HG02588 (cell line): ENCODE measurements at regions not wholly inside any gene's neighbourhood (a gene's known extent, or its start where the extent isn't known, plus 50 kb on each side); places are given as distances from the start of the nearest gene placed in this dataset.
"Not testable (repeated sequence)": the region's sequence is repeated elsewhere in the genome, so short reads cannot be mapped to it uniquely, and the experiment has no call there.

ENCODE experiments used
- ATAC-seq: cut with Tn5 transposase; IDR thresholded peaks from one replicate; pipeline ENCODE4 v1.9.1; 2021; ENCODE audit warnings: mild to moderate bottlenecking, moderate library complexity; ENCODE audit not compliant: unreplicated experiment

DNA sequence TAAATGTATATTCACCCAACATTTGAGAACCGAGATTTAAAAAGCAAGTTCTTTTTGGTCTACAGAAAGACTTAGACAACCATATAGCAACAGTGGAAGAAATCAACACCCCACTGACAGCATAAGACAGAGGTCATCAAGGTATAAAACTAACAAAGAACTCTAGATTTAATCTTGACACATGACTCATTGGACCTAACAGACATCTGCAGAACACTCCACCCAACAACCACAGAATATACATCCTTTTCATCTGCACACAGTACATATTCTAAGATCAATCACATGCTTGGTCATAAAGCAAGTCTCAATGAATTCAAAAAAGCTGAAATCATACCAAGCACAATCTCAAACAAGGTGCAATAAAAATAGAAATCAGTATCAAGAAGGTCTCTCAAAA lies 65.8 kb downstream of the SPIN4 start:
- ATAC-seq: no peak

DNA sequence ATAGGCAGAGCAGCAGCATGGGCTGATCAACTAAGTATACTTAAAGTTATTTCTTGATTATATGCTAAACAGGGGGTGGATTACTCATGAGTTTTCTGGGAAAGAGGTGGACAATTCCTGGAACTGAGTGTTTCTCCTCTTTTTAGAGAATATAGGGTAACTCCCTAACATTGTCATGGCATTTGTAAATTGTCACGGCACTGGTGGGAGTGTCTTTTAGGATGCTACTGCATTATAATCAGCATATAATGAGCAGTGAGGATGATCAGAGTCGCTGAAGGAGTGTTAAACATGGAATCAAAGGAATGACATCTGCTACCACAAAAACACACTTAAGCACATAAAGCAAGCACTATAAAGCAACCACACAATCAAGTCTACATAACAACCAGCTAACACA lies 66.5 kb downstream of the SPIN4 start:
- ATAC-seq: no peak

DNA sequence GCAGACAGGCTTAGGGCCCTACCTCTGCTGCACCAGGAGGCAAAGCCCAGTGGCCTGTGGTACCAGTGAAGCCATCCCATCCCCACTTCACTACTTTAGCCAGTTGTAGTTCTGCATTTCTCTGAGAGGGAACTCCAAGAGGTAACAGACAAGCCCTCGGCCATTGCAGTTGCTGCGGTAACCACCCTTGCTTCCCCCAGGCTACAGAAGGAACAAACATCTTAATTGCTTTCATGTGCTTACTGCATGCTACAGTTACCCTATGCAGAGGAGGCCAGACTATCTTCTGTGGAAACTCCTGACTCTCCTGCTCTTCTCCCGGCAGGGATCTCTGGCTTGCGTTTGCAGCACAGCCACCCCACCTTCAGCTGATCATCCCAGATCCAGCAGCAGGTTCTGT lies 67.8 kb downstream of the SPIN4 start:
- no peak for ATAC-seq

DNA sequence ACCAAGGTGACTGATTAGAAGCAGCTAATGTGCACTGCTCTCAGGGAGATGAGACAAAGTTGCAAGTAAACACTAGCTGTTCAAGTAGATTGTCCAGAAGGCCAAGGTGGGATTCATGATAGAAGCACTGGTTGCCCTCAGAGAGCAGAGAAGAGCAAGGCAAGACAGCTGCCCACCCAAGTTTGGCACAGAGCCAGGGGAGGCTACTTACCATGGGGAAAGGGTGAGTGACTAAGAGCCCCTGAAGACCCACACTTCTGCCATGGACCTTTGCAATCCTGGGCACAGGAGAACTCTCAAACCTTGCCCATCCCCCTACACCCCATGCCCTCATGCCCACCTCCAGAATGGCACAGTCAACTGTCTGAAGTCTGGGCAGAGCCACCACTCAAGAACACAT lies 68.3 kb downstream of the SPIN4 start:
- no peak for ATAC-seq

DNA sequence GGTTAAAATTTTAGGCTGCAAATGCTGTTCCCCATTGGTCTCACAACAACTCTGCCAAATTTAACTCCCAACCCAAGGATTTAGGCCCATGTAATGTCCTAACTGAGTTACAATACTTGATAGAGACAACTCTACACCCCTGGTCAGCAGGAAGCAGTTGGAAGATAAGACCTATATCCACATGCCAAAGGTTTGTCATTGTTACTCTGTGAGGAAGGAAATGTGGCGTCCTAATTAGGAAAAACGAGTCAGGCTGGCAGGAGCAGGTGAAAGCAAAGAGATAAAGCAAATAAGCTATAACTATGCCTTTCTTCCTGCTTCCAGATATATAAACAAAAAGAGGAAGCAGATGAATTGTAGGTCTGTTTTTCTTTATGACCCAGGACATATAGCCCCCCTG lies 69.1 kb downstream of the SPIN4 start:
- ATAC-seq: no peak

DNA sequence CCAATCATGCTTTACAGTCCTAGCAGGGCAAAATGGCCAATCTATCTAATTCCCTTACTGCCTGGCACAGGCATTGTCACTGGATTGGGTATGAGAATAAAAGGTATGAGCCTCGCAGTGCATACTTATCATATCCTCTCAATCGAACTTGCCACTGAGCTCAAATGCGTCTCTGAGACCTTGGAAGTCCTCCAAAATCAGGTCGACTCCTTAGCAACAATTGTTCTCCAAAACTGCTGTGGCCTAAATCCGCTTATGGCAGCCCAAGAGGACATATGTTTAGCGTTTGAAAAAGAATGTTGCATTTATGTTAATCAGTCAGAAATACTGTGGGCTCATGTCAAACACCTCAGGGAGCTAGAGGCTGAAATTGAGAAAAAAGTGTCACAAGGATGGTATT lies 69.7 kb downstream of the SPIN4 start:
- no peak for ATAC-seq

DNA sequence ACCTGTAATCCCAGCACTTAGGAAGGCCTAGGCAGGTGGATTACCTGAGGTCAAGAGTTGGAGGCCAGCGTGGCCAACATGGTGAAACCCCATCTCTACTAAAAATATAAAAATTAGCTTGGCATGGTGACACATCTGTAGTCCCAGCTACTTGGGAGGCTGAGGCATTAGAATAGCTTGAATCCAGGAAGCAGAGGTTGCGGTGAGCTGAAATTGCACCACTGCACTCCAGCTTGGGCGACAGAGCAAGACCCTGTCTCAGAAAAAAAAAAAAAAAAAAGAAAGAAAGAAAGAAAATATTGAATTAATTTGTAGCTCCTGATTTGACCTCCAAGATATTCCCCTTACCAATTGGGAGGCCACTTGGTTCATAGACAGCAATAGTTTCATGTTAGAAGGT lies 73.7 kb downstream of the SPIN4 start:
- ATAC-seq: not testable (repeated sequence)

DNA sequence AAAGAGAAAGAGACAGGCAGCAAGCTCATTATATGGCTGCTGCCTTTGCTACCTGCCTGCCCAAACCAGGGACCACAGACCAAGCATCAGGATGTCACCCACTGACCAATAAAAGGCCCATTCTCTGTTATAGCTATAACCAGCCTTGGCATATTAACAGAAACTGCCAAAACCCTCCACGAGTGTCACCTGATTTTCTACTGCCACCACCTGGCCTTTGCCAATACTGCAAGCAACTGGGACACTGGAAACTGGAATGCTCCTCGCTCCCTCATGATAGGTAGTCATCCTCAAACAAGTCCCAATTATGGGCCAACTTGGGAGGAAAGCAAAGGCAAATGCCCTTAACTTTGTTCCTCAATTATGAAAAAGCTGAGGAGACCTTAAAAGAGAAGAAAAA lies 76.0 kb downstream of the SPIN4 start:
- no peak for ATAC-seq

DNA sequence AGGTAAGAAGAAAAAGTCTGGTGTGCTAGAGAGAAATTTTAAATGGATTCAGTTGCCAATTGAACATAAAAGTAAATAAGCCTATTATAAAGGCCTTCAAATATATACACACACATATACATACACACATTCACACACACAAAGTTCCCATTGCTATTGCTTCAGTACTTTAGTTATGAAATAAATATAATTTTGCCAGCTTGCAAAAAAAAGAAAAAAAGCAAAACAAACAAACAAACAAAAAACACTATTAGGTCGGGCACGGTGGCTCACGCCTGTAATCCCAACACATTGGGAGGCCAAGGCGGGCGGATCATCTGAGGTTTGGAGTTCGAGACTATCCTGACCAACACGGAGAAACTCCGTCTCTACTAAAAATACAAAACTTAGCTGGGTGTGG lies 80.3 kb downstream of the SPIN4 start:
- no peak for ATAC-seq

DNA sequence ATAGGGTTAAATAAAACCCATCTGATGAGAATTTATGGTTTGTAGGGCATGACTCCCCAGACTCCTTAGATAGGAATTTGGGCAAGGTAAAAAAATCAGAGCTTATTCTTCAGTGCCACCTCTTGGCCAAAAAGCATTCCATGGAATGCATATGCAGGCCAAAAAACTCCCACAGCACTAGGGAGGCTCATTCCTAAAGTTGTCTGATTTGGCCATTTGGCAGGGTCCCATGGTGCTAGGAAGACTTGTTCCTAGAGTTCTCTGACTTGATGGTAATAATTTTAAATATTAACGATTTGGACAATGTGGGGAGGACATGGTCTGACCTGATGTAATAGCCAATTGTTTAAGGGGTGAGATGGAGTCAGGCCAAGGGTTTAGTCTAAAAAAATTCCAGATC lies 93.0 kb downstream of the SPIN4 start:
- ATAC-seq: no peak

DNA sequence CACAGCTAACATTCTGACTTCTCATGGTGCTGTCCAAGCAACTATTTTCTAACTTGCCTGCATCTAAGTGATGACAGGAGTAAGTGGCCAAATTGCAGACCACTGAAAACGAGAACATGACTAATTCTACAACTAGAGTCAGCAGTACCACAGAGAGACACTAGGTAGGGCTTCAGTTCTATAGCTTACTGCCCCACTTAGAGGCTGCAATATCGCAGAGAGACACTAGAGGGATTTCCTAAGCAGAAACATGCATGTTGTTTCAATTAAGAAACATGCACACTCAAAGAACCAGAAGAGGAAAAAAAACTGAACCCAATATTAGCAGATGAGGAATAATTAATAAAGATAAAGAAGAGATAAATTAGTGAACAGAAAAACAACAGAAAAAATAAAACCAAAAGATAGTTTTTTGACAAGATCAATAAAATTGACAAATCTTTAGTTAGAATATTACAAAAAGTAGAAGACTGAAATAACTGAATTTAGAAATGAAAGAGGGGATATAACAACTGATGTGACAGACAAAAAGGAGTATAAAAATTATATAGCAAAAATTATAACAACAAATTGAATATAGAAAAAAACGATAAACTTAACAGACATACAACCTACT lies 100.8 kb downstream of the SPIN4 start:
- ATAC-seq: peak; percentile 98

DNA sequence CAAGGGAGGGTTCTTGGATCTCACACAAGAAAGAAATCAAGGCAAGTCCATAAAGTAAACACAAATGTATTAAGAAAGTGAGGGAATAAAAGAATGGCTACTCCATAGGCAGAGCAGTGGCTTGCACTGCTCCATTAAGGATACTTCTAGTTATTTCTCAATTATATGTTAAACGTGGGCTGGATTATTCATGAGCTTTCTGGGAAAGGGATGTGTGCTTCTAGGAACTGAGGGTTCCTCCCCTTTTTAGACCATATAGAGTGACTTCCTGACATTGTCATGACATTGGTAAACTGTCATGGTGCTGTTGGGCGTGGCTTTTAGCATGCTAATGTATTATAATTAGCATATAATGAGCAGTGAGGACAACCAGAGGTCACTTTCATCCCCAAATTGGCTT lies 108.4 kb downstream of the SPIN4 start:
- not testable (repeated sequence) for ATAC-seq

DNA sequence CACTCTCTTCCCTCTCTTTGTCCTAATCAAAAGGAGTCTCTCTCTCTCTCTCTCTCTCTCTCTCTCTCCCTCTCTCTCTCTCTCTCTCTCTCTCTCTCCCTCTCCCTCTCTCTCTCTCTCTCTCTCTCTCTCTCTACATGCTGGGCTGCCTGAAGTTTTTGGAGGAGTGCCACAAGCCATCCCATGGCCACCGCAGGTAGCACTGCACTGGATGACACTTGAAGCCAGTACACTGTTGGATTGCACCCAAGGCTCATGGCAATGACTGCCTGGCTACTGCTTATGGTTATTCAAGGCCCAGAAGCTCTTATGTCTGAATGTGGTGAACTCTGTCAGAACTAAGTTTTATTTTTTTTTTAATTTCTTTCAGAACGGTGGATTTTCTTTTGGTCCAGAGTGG lies 115.2 kb downstream of the SPIN4 start:
- ATAC-seq: not testable (repeated sequence)

DNA sequence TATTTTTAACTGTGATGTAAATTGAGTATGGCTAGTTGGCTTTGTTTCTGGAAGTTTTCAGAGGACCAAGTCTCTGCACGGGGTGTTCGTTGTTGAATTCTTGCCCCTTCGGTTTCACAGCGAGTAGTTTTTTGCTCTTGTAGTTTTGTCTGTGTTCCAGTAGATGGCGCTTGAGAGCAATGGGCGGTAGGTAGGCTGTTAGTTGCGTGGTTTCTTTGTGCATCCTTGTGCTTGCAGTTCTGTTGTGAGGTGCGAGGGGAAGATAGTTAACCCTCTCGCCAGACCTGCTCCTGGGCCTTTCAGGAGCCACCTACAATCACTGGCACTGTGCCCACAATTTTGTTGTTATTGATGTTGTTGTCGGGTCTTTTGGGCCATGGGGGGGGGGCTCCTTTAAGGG lies 118.1 kb downstream of the SPIN4 start:
- ATAC-seq: not testable (repeated sequence)

DNA sequence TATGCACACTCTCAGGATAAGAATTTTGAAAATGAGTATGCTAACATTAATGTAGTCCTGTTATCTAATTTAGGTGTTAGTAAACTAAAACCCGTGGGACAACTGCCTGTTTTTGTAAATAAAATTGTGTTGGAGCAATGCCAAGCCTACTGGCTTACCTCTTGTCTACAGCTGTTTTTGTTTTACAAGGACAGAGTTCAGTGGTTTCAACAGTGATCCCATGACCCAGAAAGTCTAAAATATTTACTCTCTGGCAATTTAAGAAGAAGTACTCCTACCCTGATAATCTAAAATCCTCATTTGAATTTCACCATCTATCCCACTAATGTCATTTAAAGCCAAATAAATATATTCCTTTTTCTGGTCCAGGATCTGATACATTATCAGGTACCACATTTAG lies 132.9 kb downstream of the SPIN4 start:
- not testable (repeated sequence) for ATAC-seq

DNA sequence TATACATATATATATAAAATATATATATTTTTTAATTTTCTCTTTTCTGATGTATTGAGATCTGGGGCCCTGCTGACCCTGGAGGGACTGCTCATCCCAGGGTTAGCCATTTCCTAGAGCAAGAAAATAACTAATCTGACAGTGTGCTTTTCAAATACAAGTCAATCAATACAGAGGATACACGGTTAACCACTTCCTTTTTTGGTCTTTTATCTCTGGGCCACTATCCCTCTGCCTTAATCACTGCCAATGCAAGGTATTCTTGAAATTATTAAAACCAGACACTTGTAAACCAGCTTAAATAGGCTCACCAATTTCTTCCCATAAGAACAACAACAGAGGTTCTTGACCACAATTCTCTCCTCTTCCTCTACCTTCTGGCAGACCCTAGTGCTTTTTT lies 133.6 kb downstream of the SPIN4 start:
- not testable (repeated sequence) for ATAC-seq

DNA sequence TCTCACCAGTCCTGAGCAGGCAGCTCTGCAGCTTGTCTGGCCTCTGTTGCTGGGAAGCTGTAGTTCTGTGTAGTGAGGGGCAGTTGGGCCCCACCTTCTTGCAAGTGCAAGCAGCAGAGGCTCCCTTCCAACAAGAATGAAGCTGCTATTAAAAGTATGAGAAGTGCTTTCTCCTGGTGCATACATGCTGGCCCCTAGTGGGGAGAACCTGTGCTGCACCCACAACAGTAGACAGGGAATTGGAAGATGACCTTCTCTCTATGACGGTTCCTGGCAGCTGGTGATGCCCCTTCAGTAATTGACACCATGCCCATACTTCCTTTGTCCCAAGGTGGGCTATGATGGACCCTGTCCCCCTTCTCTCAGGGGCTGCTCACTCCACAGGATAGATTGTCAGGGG lies 141.5 kb downstream of the SPIN4 start:
- ATAC-seq: not testable (repeated sequence)

DNA sequence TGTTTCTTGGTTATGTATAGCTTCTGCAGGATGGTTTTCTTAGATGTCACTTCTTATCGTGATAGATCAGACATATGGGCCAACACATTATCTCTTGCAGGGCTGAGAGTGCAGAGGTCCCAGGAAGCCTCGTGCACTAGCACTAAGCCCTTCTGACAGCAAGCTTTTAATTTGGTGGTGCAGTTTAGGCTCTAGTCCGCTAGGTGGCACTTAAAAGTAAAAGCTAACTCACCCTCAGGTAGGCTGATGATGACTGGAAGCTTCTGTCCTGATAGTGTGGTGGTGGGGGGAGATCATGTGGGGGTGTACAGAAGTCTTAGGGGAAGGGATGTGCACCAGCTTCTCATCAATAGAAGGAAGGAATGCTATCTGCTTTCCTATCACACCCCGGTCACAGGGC lies 142.0 kb downstream of the SPIN4 start:
- ATAC-seq: not testable (repeated sequence)

DNA sequence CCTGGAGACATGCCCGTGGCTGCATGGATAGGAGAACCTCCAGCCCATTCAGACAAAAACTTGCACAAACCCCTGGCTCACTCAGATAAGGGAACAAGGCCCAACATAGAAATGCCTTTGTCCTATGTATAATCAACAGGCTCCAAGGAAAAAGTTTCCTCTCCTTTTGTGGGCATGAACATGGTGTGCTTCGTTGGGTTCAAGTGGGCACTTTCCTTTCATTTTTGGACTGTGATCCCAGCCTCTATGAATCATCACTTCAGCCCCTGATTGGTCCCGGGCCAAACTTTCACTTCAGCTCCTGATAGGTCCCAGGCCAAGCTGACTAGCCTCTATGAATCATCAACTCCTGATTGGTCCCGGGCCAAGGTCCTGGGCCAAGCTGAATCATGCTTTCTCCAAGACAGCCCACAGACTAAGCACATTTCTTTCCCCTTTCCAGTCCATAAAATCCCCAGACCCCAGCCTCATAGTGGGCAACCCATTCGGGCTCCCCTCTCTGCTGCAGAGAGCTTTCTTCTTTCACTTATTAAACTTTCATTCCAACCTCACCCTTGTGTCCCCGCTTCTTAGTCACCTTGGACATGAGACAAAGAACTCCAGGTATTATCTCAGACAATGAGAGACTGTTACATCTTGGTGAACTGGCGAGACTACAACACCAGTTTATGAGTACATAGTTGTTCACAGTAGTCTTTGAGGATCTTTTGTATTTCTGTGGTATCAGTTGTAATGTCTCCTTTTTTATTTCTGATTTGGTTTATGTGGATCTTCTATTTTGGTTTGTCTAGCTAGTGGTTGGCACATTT lies 146.7 kb downstream of the SPIN4 start:
- ATAC-seq: not testable (repeated sequence)

DNA sequence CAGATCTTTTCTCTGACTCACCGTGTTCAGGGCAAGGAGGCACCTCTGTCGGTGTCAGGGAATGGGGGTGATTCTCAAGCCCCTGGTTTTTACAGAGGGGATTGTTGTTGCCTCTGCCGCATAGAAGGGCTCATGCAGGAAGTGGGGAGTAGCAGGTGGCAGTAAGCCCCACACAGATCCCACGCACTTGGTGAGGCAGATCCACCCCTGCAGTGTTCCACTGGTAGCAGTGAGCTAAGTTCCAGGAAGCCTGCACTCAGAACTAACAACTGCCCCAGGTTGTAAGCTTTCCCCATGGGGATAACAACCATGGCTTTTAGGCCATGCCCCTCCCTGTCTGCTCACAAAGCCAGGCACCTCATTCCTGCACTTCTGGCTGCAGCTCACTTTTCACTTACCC lies 149.1 kb downstream of the SPIN4 start:
- not testable (repeated sequence) for ATAC-seq

DNA sequence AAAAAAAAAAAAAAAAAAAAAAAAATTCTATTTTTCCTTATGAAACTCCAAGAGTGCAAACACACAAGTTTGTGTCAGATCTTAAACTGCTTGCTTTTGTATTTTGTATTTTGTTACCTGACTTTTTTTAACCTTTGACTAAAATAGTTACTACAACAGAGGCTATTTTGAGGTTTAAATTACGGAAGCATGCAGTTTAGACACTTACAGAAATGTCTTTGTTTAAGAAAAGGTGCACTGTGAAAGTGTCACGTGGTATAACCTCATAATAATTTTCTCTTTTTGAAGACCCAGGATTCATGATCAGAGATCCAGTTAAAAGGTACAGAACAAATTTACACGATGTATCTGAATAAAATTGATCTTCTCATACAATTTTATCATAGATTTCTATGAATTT lies 152.4 kb downstream of the SPIN4 start:
- ATAC-seq: not testable (repeated sequence)

DNA sequence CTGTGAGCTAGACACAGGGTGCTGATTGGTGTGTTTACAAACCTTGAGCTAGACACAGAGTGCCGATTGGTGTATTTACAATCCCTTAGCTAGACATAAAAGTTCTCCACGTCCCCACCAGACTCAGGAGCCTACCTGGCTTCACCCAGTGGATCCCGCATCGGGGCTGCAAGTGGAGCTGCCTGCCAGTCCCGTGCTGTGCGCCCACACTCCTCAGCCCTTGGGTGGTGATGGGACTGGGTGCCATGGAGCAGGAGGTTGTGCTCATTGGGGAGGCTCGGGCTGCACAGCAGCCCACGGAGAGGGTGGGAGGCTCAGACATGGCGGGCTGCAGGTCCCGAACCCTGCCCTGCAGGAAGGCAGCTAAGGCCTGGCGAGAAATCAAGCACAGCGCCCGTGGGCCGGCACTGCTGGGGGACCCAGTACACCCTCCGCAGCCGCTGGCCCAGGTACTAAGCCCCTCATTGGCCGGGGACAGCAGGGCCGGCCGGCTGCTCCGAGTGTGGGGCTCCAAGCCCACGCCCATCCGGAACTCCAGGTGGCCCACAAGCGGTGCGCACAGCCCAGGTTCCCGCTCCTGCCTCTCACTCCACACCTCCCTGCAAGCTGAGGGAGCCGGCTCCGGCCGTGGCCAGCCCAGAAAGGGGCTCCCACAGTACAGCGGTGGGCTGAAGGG lies 158.6 kb downstream of the SPIN4 start:
- ATAC-seq: not testable (repeated sequence)
